ENCODE measurements at regions not wholly inside any gene's neighbourhood (a gene's known extent, or its start where the extent isn't known, plus 50 kb on each side); places are given as distances from the start of the nearest gene placed in this dataset.
"Not testable (repeated sequence)": the region's sequence is repeated elsewhere in the genome, so short reads cannot be mapped to it uniquely, and the experiment has no call there.

DNA sequence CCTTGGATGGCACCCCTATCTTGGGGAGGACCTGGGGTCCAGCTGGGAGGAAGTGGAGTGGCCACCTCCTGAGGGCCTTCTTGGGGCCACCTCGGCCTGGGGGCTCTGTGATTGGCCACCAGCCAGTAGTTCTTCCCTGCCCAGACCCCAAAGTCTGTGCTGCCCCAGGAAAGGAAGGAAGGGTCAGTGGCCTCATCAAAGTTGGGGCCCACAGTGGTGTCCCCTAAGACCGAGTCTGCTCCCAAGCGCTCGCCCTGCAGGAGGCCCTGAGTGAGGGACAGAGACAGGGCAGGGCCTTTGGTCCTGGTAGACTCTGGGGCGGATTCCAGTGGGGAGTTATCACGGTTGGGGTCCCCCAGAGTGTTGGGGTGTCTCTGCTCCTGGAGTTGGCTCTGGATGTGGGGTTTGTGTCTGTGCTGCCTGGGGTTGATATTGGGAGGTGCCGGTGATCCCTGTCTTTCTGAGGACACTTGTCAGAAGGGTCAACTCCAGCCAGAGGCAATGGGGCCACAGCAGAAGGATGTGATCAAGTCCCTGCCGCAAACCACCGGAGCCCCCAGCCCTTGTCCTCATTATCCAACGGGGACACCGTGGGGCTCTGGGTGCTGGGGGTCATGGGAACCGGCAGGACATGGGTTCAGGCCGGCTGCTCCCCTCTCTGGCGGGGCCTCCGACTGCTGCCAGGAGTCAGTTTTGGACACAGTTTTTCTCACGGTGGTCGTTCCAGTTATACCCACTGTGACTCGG, 364.3 kb downstream of the TMEM121 start:
- no peaks in the 10 kb centered on the region for H3K4me1 ChIP-seq (ENCODE audit: insufficient read depth, low read length, poor library complexity, severe bottlenecking)
- BruUV-seq (replicated peaks), result no TSS peak
- ChIA-PET CTCF (no interaction called here), POLR2A (ENCODE audit: low non-redundant PET) (no interaction called here)
- no peak for DNase-seq (ENCODE audit: low spot score)
- H3K4me3 ChIP-seq (ENCODE audit: low read depth, low read length, poor library complexity, severe bottlenecking), result no peak overlapping the region
- H3K27me3 ChIP-seq (replicated peaks; ENCODE audit: insufficient read depth, low read depth, low read length, poor library complexity), result no peaks in the 10 kb centered on the region
- no peak for TF ChIP-seq EZH2 (IDR thresholded peaks at IDR 0.05; ENCODE audit: borderline replicate concordance, low read depth, low read length, poor library complexity, severe bottlenecking)
- TF ChIP-seq, protein P1, sequence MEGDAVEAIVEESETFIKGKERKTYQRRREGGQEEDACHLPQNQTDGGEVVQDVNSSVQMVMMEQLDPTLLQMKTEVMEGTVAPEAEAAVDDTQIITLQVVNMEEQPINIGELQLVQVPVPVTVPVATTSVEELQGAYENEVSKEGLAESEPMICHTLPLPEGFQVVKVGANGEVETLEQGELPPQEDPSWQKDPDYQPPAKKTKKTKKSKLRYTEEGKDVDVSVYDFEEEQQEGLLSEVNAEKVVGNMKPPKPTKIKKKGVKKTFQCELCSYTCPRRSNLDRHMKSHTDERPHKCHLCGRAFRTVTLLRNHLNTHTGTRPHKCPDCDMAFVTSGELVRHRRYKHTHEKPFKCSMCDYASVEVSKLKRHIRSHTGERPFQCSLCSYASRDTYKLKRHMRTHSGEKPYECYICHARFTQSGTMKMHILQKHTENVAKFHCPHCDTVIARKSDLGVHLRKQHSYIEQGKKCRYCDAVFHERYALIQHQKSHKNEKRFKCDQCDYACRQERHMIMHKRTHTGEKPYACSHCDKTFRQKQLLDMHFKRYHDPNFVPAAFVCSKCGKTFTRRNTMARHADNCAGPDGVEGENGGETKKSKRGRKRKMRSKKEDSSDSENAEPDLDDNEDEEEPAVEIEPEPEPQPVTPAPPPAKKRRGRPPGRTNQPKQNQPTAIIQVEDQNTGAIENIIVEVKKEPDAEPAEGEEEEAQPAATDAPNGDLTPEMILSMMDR (conservative IDR thresholded peaks at IDR 0.05; ENCODE audit: low read depth, low read length), result no peak
- H3K36me3 ChIP-seq (ENCODE audit: insufficient read depth, low read length, poor library complexity, severe bottlenecking), result no peaks in the 10 kb centered on the region
- intact Hi-C loops (cut with micrococcal nuclease; ENCODE audit: unreplicated experiment), result no loop called here
- H3K27ac ChIP-seq (ENCODE audit: low read depth, low read length, poor library complexity, severe bottlenecking), result no peak overlapping the region
- H3K9me3 ChIP-seq (ENCODE audit: low read depth, low read length, poor library complexity, severe bottlenecking), result no peaks in the 10 kb centered on the region

GRCh38 chr14:105891221-105891602, 364.8 kb downstream of the TMEM121 start:
- no peaks in the 10 kb centered on the region for H3K36me3 ChIP-seq (ENCODE audit: insufficient read depth, low read length, poor library complexity, severe bottlenecking)
- no peak for DNase-seq (ENCODE audit: low spot score)
- no peaks in the 10 kb centered on the region for H3K9me3 ChIP-seq (ENCODE audit: low read depth, low read length, poor library complexity, severe bottlenecking)
- no TSS peak for BruUV-seq (replicated peaks)
- no peak overlapping the region for H3K27ac ChIP-seq (ENCODE audit: low read depth, low read length, poor library complexity, severe bottlenecking)
- no peaks in the 10 kb centered on the region for H3K27me3 ChIP-seq (replicated peaks; ENCODE audit: insufficient read depth, low read depth, low read length, poor library complexity)
- no peaks in the 10 kb centered on the region for H3K4me1 ChIP-seq (ENCODE audit: insufficient read depth, low read length, poor library complexity, severe bottlenecking)
- H3K4me3 ChIP-seq (ENCODE audit: low read depth, low read length, poor library complexity, severe bottlenecking), result no peak overlapping the region
- TF ChIP-seq EZH2 (IDR thresholded peaks at IDR 0.05; ENCODE audit: borderline replicate concordance, low read depth, low read length, poor library complexity, severe bottlenecking), result no peak
- TF ChIP-seq, protein P1 (conservative IDR thresholded peaks at IDR 0.05; ENCODE audit: low read depth, low read length), result no peak
- POLR2A ChIA-PET (ENCODE audit: low non-redundant PET), result no interaction called here
- CTCF ChIA-PET, result no interaction called here
- intact Hi-C loops (cut with micrococcal nuclease; ENCODE audit: unreplicated experiment), result no loop called here

DNA sequence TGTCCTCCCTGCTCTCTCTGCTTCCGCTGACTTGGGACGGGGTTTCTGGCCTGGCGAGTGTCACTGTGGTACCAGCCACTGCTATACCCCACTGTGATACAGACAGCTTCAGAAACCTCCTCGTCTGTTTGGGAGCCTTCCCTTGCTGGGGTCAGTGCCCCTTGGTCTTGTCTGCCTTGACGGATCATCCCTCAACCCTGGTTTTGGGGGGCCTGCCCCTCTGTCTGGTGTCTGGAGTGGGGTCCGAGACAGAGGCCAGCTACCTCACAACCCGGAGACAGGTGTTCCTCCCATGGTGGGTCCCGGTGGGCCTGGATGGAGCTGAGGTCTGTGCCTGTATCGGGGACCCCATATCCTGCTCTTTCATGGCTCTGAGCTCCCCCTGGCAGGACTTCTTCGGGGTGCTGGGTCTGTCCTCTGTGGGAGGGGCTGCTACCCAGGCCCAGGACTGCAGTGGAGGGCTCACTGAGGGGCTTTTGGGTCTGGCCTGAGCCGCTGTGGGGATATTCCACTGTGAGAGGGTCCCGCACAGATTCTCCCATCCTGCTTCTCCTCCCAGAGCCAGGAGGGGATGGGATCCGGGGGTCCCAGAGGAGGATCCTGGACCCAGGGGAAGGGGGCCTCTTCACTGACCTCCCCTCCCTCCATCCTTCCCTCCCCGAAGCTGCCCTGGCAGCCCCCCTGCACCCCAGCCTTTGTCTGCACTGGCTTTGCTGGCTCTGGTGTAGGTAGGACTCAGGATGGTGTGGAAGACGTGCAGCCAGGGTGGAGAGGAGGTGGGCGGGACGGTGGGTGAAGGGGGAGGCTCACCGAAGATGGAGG, 365.5 kb downstream of the TMEM121 start:
- no TSS peak for BruUV-seq (replicated peaks)
- intact Hi-C loops (cut with micrococcal nuclease; ENCODE audit: unreplicated experiment), result no loop called here
- Histone ChIP-seq H3K9me3 (ENCODE audit: low read depth, low read length, poor library complexity, severe bottlenecking) (no peaks in the 10 kb centered on the region), H3K4me1 (ENCODE audit: insufficient read depth, low read length, poor library complexity, severe bottlenecking) (no peaks in the 10 kb centered on the region), H3K27ac (ENCODE audit: low read depth, low read length, poor library complexity, severe bottlenecking) (no peak overlapping the region), H3K27me3 (replicated peaks; ENCODE audit: insufficient read depth, low read depth, low read length, poor library complexity) (no peaks in the 10 kb centered on the region), H3K36me3 (ENCODE audit: insufficient read depth, low read length, poor library complexity, severe bottlenecking) (no peaks in the 10 kb centered on the region), H3K4me3 (ENCODE audit: low read depth, low read length, poor library complexity, severe bottlenecking) (no peak overlapping the region)
- ChIA-PET CTCF (no interaction called here), POLR2A (ENCODE audit: low non-redundant PET) (no interaction called here)
- TF ChIP-seq, protein P1 (conservative IDR thresholded peaks at IDR 0.05; ENCODE audit: low read depth, low read length), result no peak
- TF ChIP-seq EZH2 (IDR thresholded peaks at IDR 0.05; ENCODE audit: borderline replicate concordance, low read depth, low read length, poor library complexity, severe bottlenecking), result no peak
- no peak for DNase-seq (ENCODE audit: low spot score)

DNA sequence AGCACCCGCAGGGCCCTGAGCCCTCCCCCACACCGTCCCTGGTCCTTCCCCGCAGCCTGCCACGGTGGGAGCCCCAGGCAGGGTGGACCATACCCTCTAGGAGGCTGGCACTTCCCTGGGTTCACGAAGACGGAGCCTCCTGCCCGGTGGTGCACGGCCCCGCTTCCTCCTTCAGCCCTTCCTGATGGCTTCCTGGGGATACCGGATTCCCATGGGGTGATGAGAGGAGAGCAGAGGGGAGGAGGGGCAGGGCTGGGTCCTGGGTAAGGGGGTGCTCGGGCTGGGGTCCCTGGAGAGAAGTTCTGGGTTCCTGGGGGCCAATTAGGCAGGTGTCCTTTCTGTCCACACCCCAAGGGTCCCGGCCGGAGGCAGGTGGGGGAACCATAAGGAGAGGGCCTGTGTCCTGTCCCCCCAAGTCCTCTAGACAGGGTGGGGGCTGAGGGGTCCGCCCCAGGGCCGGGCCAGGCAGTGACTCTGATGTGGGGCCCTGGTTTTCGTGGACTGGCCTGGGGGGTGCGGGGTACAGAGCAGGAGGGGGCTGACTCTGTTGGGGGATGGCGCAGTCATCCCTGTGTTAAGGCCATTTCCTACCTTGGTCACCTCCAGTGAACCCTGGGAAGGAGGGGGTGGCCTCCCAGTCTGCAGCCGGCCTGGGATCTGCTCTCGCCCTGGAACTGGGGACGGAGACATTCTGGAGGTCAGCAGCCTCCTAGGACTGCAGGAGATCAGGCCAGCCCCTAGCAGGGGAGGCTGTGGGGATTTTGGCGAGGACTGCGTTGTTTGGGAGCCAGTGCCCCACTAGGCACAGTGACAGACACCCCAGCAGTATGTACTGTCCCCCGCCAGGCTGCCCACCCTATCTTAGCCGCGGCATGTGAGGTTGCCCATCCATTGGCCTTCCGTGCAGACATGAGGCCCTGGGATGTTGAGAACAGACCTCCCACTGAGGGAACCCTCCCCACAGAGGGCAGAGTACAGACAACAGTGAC, 366.4 kb downstream of the TMEM121 start:
- CTCF ChIA-PET; H3K4me3 ChIP-seq (ENCODE audit: low read depth, low read length, poor library complexity, severe bottlenecking); H3K27me3 ChIP-seq (replicated peaks; ENCODE audit: insufficient read depth, low read depth, low read length, poor library complexity); H3K4me1 ChIP-seq (ENCODE audit: insufficient read depth, low read length, poor library complexity, severe bottlenecking); H3K9me3 ChIP-seq (ENCODE audit: low read depth, low read length, poor library complexity, severe bottlenecking); H3K27ac ChIP-seq (ENCODE audit: low read depth, low read length, poor library complexity, severe bottlenecking); DNase-seq (ENCODE audit: low spot score); BruUV-seq (replicated peaks); H3K36me3 ChIP-seq (ENCODE audit: insufficient read depth, low read length, poor library complexity, severe bottlenecking); intact Hi-C loops (cut with micrococcal nuclease; ENCODE audit: unreplicated experiment); POLR2A ChIA-PET (ENCODE audit: low non-redundant PET): not testable (repeated sequence)
